ENCODE measurements at regions not wholly inside any gene's neighbourhood (a gene's known extent, or its start where the extent isn't known, plus 50 kb on each side); places are given as distances from the start of the nearest gene placed in this dataset.

DNA sequence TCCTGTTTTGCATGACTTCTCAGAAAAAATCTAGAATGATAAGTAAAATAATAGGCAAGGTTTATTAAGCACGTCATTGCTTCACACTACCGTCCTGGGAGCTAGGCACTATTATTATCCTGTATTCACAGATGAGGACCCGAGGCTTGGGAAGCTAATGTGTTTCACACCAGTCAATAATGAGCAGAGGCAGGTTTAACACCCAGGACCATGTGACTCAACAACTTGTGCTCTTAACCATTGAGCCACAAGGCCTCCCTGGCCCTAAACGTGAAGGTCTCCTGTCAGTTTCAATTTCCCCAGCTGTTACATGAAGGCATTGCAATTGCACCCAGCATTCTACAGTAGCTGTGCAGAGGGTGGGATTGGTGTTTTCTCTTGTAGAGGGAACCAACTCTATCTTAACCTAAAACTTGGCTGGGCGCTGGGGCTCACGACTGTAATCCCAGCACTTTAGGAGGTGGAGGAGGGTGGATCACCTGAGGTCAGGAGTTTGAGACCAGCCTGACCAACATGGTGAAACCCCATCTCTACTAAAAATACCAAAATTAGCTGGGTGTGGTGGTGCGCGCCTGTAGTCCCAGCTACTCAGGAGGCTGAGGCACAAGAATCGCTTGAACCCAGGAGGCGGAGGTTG lies 191.2 kb downstream of the BCAS1 start:
- TF ChIP-seq, protein P1, sequence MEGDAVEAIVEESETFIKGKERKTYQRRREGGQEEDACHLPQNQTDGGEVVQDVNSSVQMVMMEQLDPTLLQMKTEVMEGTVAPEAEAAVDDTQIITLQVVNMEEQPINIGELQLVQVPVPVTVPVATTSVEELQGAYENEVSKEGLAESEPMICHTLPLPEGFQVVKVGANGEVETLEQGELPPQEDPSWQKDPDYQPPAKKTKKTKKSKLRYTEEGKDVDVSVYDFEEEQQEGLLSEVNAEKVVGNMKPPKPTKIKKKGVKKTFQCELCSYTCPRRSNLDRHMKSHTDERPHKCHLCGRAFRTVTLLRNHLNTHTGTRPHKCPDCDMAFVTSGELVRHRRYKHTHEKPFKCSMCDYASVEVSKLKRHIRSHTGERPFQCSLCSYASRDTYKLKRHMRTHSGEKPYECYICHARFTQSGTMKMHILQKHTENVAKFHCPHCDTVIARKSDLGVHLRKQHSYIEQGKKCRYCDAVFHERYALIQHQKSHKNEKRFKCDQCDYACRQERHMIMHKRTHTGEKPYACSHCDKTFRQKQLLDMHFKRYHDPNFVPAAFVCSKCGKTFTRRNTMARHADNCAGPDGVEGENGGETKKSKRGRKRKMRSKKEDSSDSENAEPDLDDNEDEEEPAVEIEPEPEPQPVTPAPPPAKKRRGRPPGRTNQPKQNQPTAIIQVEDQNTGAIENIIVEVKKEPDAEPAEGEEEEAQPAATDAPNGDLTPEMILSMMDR (IDR thresholded peaks at IDR 0.05): no peak
- no peak for TF ChIP-seq POLR2AphosphoS5 (IDR thresholded peaks at IDR 0.05)
- no peak for TF ChIP-seq POLR2A (IDR thresholded peaks at IDR 0.05)

Measured in breast epithelium (tissue), 3 donors.